ENCODE measurements at regions not wholly inside any gene's neighbourhood (a gene's known extent, or its start where the extent isn't known, plus 50 kb on each side); places are given as distances from the start of the nearest gene placed in this dataset.

GRCh38 chr18:37861981-37862380, 296.4 kb upstream of the CELF4 start:
- no peak for TF ChIP-seq CTCF (IDR thresholded peaks at IDR 0.05 in 8 of 11, conservative IDR thresholded peaks at IDR 0.05 in 3 of 11)
- TF ChIP-seq POLR2AphosphoS5 (IDR thresholded peaks at IDR 0.05), result no peak
